Spleen (tissue), 7 donors: ENCODE measurements at regions not wholly inside any gene's neighbourhood (a gene's known extent, or its start where the extent isn't known, plus 50 kb on each side); places are given as distances from the start of the nearest gene placed in this dataset.

Experiments
- CTCF ChIP-seq, 11 experiments: fragments of 200-600 bp in 7 of 11; fragments of 450-650 bp in 4 of 11; sonication (generic) in 4 of 11; IDR thresholded peaks in 8 of 11; conservative IDR thresholded peaks in 3 of 11; 1 replicate in 7 of 11; 2 replicates in 4 of 11; pipeline versions ENCODE4 v1.4.0 to v1.8.0; 2016 to 2021; ENCODE audit warnings: antibody characterized with exemption in 11 of 11, inconsistent platforms in 4 of 11, mild to moderate bottlenecking in 1 of 11
- POLR2AphosphoS5 ChIP-seq, 3 donors: sonication (generic); formaldehyde crosslinking; IDR thresholded peaks; one replicate each; pipeline ENCODE4 v1.5.1; 2017; ENCODE audit warnings: antibody characterized with exemption in 3 of 3
- donor health status: DM: no; HTN: no; CAD: no; lungs with moderate emphysema.
- donor health status: DM: no; HTN: no; CAD: no.
- donor health status: DM: no; HTN: no; CAD: no.

GRCh38 chr4:100881283-100881682, 363.5 kb upstream of the EMCN start:
- TF ChIP-seq CTCF (IDR thresholded peaks at IDR 0.05 in 8 of 11, conservative IDR thresholded peaks at IDR 0.05 in 3 of 11) (no peak), POLR2AphosphoS5 (IDR thresholded peaks at IDR 0.05) (no peak)
